ENCODE measurements at regions not wholly inside any gene's neighbourhood (a gene's known extent, or its start where the extent isn't known, plus 50 kb on each side); places are given as distances from the start of the nearest gene placed in this dataset.

- DNase-seq (ENCODE audit: low read depth), result peak; percentile 71
- no peak overlapping the region for H3K4me3 ChIP-seq (ENCODE audit: low read depth, low read length)
- no peak for TF ChIP-seq CTCF (IDR thresholded peaks at IDR 0.05; ENCODE audit: insufficient read depth, low read depth, low read length)
These were observed 201.6 kb downstream of the CPE start for GRCh38 chr4:165580351-165580905.

- no peak for DNase-seq (ENCODE audit: low read depth)
- TF ChIP-seq CTCF (IDR thresholded peaks at IDR 0.05; ENCODE audit: insufficient read depth, low read depth, low read length), result no peak
These were observed 204.5 kb downstream of the CPE start for GRCh38 chr4:165583341-165583740.

GRCh38 chr4:165584916-165585315, 206.1 kb downstream of the CPE start:
- H3K4me3 ChIP-seq (ENCODE audit: low read depth, low read length), result no peak overlapping the region
- no peak for TF ChIP-seq CTCF (IDR thresholded peaks at IDR 0.05; ENCODE audit: insufficient read depth, low read depth, low read length)
- no peak for DNase-seq (ENCODE audit: low read depth)

More at GRCh38 chr4:165583341-165583740, 204.5 kb downstream of the CPE start:
- H3K4me3 ChIP-seq (ENCODE audit: low read depth, low read length), result no peak overlapping the region

- DNase-seq (ENCODE audit: low read depth), result no peak
- no peak for TF ChIP-seq CTCF (IDR thresholded peaks at IDR 0.05; ENCODE audit: insufficient read depth, low read depth, low read length)
- no peak overlapping the region for H3K4me3 ChIP-seq (ENCODE audit: low read depth, low read length)
These were observed 209.9 kb downstream of the CPE start for GRCh38 chr4:165588534-165589315.

- no peak overlapping the region for H3K4me3 ChIP-seq (ENCODE audit: low read depth, low read length)
- no peak for TF ChIP-seq CTCF (IDR thresholded peaks at IDR 0.05; ENCODE audit: insufficient read depth, low read depth, low read length)
- no peak for DNase-seq (ENCODE audit: low read depth)
These were observed 213.6 kb downstream of the CPE start for GRCh38 chr4:165592386-165592785.

- no peak overlapping the region for H3K4me3 ChIP-seq (ENCODE audit: low read depth, low read length)
- TF ChIP-seq CTCF (IDR thresholded peaks at IDR 0.05; ENCODE audit: insufficient read depth, low read depth, low read length), result no peak
- no peak for DNase-seq (ENCODE audit: low read depth)
These were observed 219.0 kb downstream of the CPE start for GRCh38 chr4:165597581-165598480.

Data from fibroblast of villous mesenchyme (primary cell).